ENCODE measurements at regions not wholly inside any gene's neighbourhood (a gene's known extent, or its start where the extent isn't known, plus 50 kb on each side); places are given as distances from the start of the nearest gene placed in this dataset.

GRCh38 chr4:181427076-181427475 is 816.1 kb upstream of the TENM3 start:
- Histone ChIP-seq H4K20me1 (ENCODE audit: insufficient read depth) (no peaks in the 10 kb centered on the region), H3K9me3 (ENCODE audit: control insufficient read depth in 1 of 2, insufficient read depth in 1 of 2, low read depth in 1 of 2, low read length in 2 of 2) (no peaks in the 10 kb centered on the region), H3K4me2 (ENCODE audit: low read length) (no peak overlapping the region), H3K9ac (ENCODE audit: low read length) (no peak overlapping the region), H3K36me3 (ENCODE audit: control insufficient read depth in 1 of 2, insufficient read depth in 2 of 2, low read length in 2 of 2) (no peaks in the 10 kb centered on the region), H2AFZ (ENCODE audit: low read depth, low read length, poor library complexity, severe bottlenecking) (no peak overlapping the region), H3K79me2 (ENCODE audit: insufficient read depth, low read length) (no peaks in the 10 kb centered on the region), H3K27ac (ENCODE audit: low read depth, low read length) (no peak overlapping the region), H3K4me3 (replicated peaks in 1 of 2; ENCODE audit: low read depth in 1 of 2, low read length in 2 of 2) (no peak overlapping the region), H3K9me2 (ENCODE audit: insufficient read depth) (no peaks in the 10 kb centered on the region), H3K27me3 (ENCODE audit: insufficient read depth, low read length) (no peaks in the 10 kb centered on the region), H3K4me1 (ENCODE audit: control insufficient read depth in 1 of 2, insufficient read depth in 2 of 2, low read length in 2 of 2) (no peaks in the 10 kb centered on the region)
- TF ChIP-seq SIN3A (IDR thresholded peaks at IDR 0.05; ENCODE audit: low read depth) (no peak), RAD21 (IDR thresholded peaks at IDR 0.05; ENCODE audit: low read depth) (no peak), ZBTB33 (IDR thresholded peaks at IDR 0.05; ENCODE audit: extremely low read depth, insufficient replicate concordance, low read length) (no peak), MAX (IDR thresholded peaks at IDR 0.05) (no peak), ATF3 (IDR thresholded peaks at IDR 0.05) (no peak), SRF (IDR thresholded peaks at IDR 0.05; ENCODE audit: low read depth) (no peak), EGR1 (IDR thresholded peaks at IDR 0.05; ENCODE audit: low read depth) (no peak), POLR2AphosphoS5 (IDR thresholded peaks at IDR 0.05; ENCODE audit: low read depth, low read length) (no peak), YY1 (IDR thresholded peaks at IDR 0.05; ENCODE audit: extremely low read depth, insufficient replicate concordance, low read depth, low read length) (no peak), TCF7L2 (IDR thresholded peaks at IDR 0.05; ENCODE audit: borderline replicate concordance, extremely low read depth, insufficient read depth, insufficient read length) (no peak), JUND (IDR thresholded peaks at IDR 0.05) (no peak), ELF1 (IDR thresholded peaks at IDR 0.05; ENCODE audit: borderline replicate concordance, low read depth) (no peak), POLR2A (IDR thresholded peaks at IDR 0.05; ENCODE audit: borderline replicate concordance, extremely low read depth, insufficient read depth, insufficient read length) (no peak), ZFX (IDR thresholded peaks at IDR 0.05) (no peak), SP1 (IDR thresholded peaks at IDR 0.05; ENCODE audit: low read depth) (no peak), EZH2phosphoT487 (IDR thresholded peaks at IDR 0.05; ENCODE audit: borderline replicate concordance) (no peak), FOSL1 (IDR thresholded peaks at IDR 0.05; ENCODE audit: low read depth) (no peak), ZNF274 (IDR thresholded peaks at IDR 0.05; ENCODE audit: low read depth, low read length) (no peak)
- POLR2A ChIA-PET: no interaction called here
- ATAC-seq: no peak
- BruUV-seq (replicated peaks): no TSS peak
- RAD21 ChIA-PET (ENCODE audit: low non-redundant PET in 1 of 2, low total read pairs in 2 of 2, uncharacterized antibody in 2 of 2, unreplicated experiment in 2 of 2): no interaction called here
- CTCF ChIA-PET: no interaction called here
- no peak for DNase-seq (ENCODE audit: low read depth, low spot score)
- intact Hi-C loops (cut with micrococcal nuclease): no loop called here

All from HCT116 (cell line).